ENCODE measurements at regions not wholly inside any gene's neighbourhood (a gene's known extent, or its start where the extent isn't known, plus 50 kb on each side); places are given as distances from the start of the nearest gene placed in this dataset.

DNA sequence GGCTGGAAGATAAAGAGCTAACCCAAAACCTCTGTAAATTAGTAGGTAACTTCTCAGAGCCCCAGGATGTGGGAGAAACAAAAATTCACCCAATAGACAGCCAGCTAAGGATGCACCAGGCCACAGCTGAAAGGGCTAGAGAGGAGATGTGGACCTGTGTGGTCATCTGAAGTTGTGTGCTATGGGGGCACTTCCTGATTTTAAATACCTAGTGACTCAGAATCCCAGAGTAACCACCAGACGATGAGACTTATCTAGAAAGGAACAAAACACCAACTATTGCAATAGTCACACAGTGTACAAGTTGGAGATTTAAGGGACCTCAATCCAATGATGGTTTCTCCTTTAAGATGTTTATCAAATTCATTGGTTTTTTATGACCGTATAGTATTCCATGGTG lies 408.3 kb upstream of the ANKRD30A start:
- H3K27ac ChIP-seq (ENCODE audit: insufficient read depth, low read depth, low read length), result no peak overlapping the region
- BruUV-seq (replicated peaks), result no TSS peak
- H4K20me1 ChIP-seq (replicated peaks; ENCODE audit: control insufficient read depth, extremely low read depth, insufficient read depth, low read length), result no peaks in the 10 kb centered on the region
- no peak overlapping the region for H2AFZ ChIP-seq (ENCODE audit: low read depth, low read length)
- H3K4me1 ChIP-seq (ENCODE audit: control insufficient read depth, extremely low read depth, insufficient read depth, low read length), result no peaks in the 10 kb centered on the region
- no peaks in the 10 kb centered on the region for H3K9me3 ChIP-seq (replicated peaks; ENCODE audit: control insufficient read depth, insufficient read depth, low read length)
- H3K9me1 ChIP-seq (replicated peaks; ENCODE audit: control insufficient read depth, extremely low read depth, insufficient read depth, low read length), result no peaks in the 10 kb centered on the region
- dilution Hi-C loops (cut with MboI; ENCODE audit: extremely low pct_ligation_motif_present, low sequenced_read_pairs), result no loop called here
- H3K27me3 ChIP-seq (ENCODE audit: control insufficient read depth in 2 of 2, insufficient read depth in 2 of 2, low read length in 2 of 2), result peaks cover 0 to 3% of the 10 kb centered on the region in 2 experiments
- H3K4me3 ChIP-seq (replicated peaks in 1 of 3; ENCODE audit: insufficient read depth in 1 of 3, low read depth in 1 of 3, low read length in 3 of 3), result no peak overlapping the region
- DNase-seq (ENCODE audit: low read depth, low spot score) (no peak), FAIRE-seq (no peak)
- H3K4me2 ChIP-seq (ENCODE audit: insufficient read depth, low read length), result no peak overlapping the region
- H3K36me3 ChIP-seq (ENCODE audit: control insufficient read depth in 2 of 2, extremely low read depth in 1 of 2, insufficient read depth in 2 of 2, low read length in 2 of 2), result no peaks in the 10 kb centered on the region
- intact Hi-C loops (cut with micrococcal nuclease), result no loop called here
- ChIA-PET POLR2A (no interaction called here), CTCF (no interaction called here)
- TF ChIP-seq GATA2 (IDR thresholded peaks at IDR 0.05; ENCODE audit: insufficient read depth, insufficient read length, low read depth, low read length) (no peak), EZH2 (IDR thresholded peaks at IDR 0.05; ENCODE audit: borderline replicate concordance, low read depth, low read length, severe bottlenecking) (no peak), POLR2AphosphoS5 (IDR thresholded peaks at IDR 0.05; ENCODE audit: insufficient read depth, low read depth, low read length) (no peak), FOS (IDR thresholded peaks at IDR 0.05; ENCODE audit: borderline replicate concordance, insufficient read depth, low read length) (no peak), JUN (IDR thresholded peaks at IDR 0.05; ENCODE audit: borderline replicate concordance, insufficient read depth, insufficient read length, low read depth) (no peak), MYC (IDR thresholded peaks at IDR 0.05; ENCODE audit: low read depth, low read length) (no peak), POLR2A (IDR thresholded peaks at IDR 0.05; ENCODE audit: low read depth, low read length) (no peak)
- TF ChIP-seq, protein P1, sequence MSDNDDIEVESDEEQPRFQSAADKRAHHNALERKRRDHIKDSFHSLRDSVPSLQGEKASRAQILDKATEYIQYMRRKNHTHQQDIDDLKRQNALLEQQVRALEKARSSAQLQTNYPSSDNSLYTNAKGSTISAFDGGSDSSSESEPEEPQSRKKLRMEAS (IDR thresholded peaks at IDR 0.05; ENCODE audit: insufficient read depth, insufficient read length), result no peak
- TF ChIP-seq, protein P2, sequence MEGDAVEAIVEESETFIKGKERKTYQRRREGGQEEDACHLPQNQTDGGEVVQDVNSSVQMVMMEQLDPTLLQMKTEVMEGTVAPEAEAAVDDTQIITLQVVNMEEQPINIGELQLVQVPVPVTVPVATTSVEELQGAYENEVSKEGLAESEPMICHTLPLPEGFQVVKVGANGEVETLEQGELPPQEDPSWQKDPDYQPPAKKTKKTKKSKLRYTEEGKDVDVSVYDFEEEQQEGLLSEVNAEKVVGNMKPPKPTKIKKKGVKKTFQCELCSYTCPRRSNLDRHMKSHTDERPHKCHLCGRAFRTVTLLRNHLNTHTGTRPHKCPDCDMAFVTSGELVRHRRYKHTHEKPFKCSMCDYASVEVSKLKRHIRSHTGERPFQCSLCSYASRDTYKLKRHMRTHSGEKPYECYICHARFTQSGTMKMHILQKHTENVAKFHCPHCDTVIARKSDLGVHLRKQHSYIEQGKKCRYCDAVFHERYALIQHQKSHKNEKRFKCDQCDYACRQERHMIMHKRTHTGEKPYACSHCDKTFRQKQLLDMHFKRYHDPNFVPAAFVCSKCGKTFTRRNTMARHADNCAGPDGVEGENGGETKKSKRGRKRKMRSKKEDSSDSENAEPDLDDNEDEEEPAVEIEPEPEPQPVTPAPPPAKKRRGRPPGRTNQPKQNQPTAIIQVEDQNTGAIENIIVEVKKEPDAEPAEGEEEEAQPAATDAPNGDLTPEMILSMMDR (IDR thresholded peaks at IDR 0.05; ENCODE audit: extremely low read depth in 1 of 2, insufficient read depth in 1 of 2, low read depth in 1 of 2, low read length in 2 of 2), result no peak
- no peaks in the 10 kb centered on the region for H3K79me2 ChIP-seq (ENCODE audit: control insufficient read depth, insufficient read depth, low read length)
- H3K9ac ChIP-seq (replicated peaks; ENCODE audit: extremely low read depth, insufficient read depth, low read length), result no peak overlapping the region

Data from endothelial cell of umbilical vein (primary cell).